Type B pancreatic cell (in vitro differentiated cells): ENCODE measurements at regions not wholly inside any gene's neighbourhood (a gene's known extent, or its start where the extent isn't known, plus 50 kb on each side); places are given as distances from the start of the nearest gene placed in this dataset.

Source experiments
- DNase-seq: peaks from one replicate; pipeline ENCODE4 v3.0.0; 2021; ENCODE audit warnings: mixed read lengths; ENCODE audit not compliant: unreplicated experiment; ENCODE audit errors: extremely low spot score
- H3K27ac Mint-ChIP-seq: 2 replicates; pipeline ENCODE4 v1.8.0; 2021; ENCODE audit warnings: mild to moderate bottlenecking, mixed read lengths
- H3K27me3 Mint-ChIP-seq: 2 replicates; pipeline ENCODE4 v1.8.0; 2021; ENCODE audit warnings: mixed read lengths
- H3K36me3 Mint-ChIP-seq: 2 replicates; pipeline ENCODE4 v1.8.0; 2021; ENCODE audit warnings: mixed read lengths
- H3K4me1 Mint-ChIP-seq: one replicate; pipeline ENCODE4 v1.8.0; 2021; ENCODE audit warnings: mixed read lengths; ENCODE audit not compliant: unreplicated experiment
- H3K4me3 Mint-ChIP-seq: 2 replicates; pipeline ENCODE4 v1.8.0; 2021; ENCODE audit warnings: mild to moderate bottlenecking, mixed read lengths
- H3K9me3 Mint-ChIP-seq: 2 replicates; pipeline ENCODE4 v1.8.0; 2021; ENCODE audit warnings: mixed read lengths
- TF ChIP-seq, protein P1 (sequence below): fragments of 200-600 bp; sonication (generic); conservative IDR thresholded peaks from 2 replicates; pipeline ENCODE4 v1.5.0; 2021; ENCODE audit warnings: antibody characterized with exemption, mild to moderate bottlenecking

DNA sequence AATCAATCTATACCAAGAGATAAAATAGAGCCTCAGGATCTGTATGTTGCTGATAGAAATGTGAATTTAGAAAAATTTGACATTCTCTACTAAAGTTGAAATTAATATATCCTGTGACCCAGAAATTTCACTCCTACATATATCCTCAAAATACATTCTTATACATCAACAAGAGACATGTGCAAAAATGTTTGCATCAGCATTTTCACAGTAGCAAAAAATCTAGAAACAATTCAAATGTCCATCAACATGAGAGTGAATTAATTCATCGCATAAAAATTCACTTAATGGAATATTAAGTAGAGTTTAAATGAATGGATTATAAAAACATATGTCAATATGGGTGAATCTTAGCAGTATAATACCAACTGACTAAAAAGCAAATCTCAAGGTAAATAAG, 80.8 kb downstream of the GPR65 start:
- Mint-ChIP-seq H3K27ac (no peak overlapping the region), H3K36me3 (no peaks in the 10 kb centered on the region), H3K4me3 (no peak overlapping the region), H3K27me3 (peaks cover 4% of the 10 kb centered on the region), H3K4me1 (no peaks in the 10 kb centered on the region), H3K9me3 (no peaks in the 10 kb centered on the region)
- TF ChIP-seq, protein P1, sequence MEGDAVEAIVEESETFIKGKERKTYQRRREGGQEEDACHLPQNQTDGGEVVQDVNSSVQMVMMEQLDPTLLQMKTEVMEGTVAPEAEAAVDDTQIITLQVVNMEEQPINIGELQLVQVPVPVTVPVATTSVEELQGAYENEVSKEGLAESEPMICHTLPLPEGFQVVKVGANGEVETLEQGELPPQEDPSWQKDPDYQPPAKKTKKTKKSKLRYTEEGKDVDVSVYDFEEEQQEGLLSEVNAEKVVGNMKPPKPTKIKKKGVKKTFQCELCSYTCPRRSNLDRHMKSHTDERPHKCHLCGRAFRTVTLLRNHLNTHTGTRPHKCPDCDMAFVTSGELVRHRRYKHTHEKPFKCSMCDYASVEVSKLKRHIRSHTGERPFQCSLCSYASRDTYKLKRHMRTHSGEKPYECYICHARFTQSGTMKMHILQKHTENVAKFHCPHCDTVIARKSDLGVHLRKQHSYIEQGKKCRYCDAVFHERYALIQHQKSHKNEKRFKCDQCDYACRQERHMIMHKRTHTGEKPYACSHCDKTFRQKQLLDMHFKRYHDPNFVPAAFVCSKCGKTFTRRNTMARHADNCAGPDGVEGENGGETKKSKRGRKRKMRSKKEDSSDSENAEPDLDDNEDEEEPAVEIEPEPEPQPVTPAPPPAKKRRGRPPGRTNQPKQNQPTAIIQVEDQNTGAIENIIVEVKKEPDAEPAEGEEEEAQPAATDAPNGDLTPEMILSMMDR: no peak
- DNase-seq: no peak

DNA sequence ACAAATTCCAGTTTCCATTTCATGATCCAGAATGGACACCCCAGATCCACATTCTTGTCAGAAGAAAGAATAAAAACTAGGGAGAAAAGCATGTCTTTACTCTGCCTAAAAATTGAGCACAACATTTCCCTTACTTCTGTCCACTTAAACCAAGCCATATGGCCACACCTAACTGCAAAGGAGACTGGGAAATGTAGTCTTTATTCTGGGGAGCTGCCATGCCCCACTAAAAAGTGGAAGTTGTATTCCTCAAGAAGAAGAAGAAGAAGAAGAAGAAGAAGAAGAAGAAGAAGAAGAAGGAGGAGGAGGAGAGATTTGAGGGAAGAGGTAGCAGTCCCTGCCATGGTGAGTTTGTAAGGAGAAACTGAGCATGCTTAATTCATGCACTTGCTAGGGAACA, 84.5 kb downstream of the GPR65 start:
- Mint-ChIP-seq H3K27ac (no peak overlapping the region), H3K4me1 (no peaks in the 10 kb centered on the region), H3K4me3 (no peak overlapping the region), H3K36me3 (no peaks in the 10 kb centered on the region), H3K9me3 (no peaks in the 10 kb centered on the region), H3K27me3 (peaks cover 4% of the 10 kb centered on the region)
- TF ChIP-seq, protein P1: no peak
- no peak for DNase-seq

DNA sequence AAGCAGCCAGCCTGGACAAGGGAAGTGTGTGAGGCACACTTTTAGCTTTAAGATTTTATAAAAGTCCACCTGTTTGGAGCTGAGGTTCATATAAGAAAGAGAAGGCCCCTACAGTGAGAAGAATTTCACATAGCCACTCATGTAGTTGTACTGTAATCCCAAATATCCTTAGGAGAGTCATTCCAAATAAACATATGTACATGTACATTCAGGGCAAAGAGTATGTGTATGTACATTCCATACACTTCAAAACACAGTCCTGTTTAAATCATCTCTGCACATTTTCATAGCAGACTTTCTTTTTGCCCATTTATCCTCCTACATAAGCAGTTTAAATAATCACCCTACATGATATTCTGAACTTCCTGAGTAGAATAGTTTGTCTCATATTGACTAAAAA, 87.6 kb downstream of the GPR65 start:
- DNase-seq: no peak
- Mint-ChIP-seq H3K36me3 (no peaks in the 10 kb centered on the region), H3K4me1 (no peaks in the 10 kb centered on the region), H3K4me3 (no peak overlapping the region), H3K9me3 (no peaks in the 10 kb centered on the region), H3K27me3 (no peaks in the 10 kb centered on the region), H3K27ac (no peak overlapping the region)
- TF ChIP-seq, protein P1: no peak

DNA sequence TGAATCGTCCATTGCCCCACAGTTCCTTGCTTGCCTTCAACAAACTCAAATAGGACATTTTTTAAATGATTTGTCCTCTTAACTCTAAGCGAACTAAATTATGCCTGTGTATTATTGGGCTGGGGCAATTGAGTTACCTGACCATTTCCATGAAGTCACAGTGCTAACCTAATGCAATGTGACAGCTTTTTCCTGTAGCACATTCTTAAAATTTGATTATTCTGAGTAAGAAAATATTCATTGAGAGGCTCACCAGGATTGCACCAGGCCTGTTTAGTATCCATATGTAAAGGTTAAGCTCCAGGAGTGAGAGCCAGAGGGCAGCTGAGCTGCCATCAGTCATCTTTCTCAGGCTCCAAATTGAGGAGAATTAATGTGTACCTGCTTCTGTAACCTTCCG, 90.9 kb downstream of the GPR65 start:
- Mint-ChIP-seq H3K4me1 (no peaks in the 10 kb centered on the region), H3K36me3 (no peaks in the 10 kb centered on the region), H3K27me3 (no peaks in the 10 kb centered on the region), H3K9me3 (no peaks in the 10 kb centered on the region), H3K4me3 (no peak overlapping the region), H3K27ac (no peak overlapping the region)
- TF ChIP-seq, protein P1: no peak
- DNase-seq: no peak

DNA sequence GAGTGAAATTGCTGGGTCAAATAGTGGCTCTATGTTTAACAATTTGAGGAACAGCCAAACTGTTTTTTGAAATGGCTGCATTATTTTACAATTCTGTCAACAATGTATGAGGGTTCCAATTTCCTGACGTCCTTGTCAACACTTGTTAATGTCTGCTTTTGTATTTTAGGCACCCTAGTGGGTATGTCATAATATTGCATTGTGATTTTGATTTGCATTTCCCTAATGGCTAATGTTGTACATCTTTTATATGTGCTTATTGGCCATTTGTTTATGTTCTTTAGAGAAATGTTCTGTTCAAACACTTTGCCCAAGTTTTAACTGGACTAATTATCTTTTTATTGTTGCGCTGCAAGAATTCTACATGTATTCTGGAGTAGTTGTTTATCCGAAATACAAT, 93.2 kb downstream of the GPR65 start:
- TF ChIP-seq, protein P1: no peak
- no peaks in the 10 kb centered on the region for H3K9me3 Mint-ChIP-seq
- H3K36me3 Mint-ChIP-seq: no peaks in the 10 kb centered on the region
- DNase-seq: no peak
- H3K4me1 Mint-ChIP-seq: no peaks in the 10 kb centered on the region
- no peak overlapping the region for H3K27ac Mint-ChIP-seq
- no peaks in the 10 kb centered on the region for H3K27me3 Mint-ChIP-seq
- no peak overlapping the region for H3K4me3 Mint-ChIP-seq

DNA sequence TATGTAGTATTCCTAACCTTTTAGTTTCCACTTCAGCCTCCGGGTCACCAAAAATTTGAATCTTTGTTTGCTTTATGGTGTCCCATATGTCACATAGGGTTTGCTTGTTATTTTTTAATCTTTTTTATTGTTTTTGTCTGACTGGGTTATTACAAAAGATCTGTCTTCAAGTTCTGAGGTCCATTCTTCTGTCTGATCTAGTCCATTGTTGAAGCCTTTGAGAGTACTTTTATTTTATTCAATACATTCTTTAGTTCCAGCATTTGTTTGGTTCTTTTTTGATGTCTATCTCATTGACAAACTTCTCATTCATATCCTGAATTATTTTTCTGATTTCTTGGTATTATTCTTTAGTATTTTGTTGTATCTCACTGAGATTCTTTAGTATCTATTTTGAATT, 99.8 kb downstream of the GPR65 start:
- H3K36me3 Mint-ChIP-seq: no peaks in the 10 kb centered on the region
- H3K4me1 Mint-ChIP-seq: no peaks in the 10 kb centered on the region
- peaks cover 5% of the 10 kb centered on the region for H3K9me3 Mint-ChIP-seq
- H3K4me3 Mint-ChIP-seq: no peak overlapping the region
- H3K27me3 Mint-ChIP-seq: no peaks in the 10 kb centered on the region
- DNase-seq: no peak
- TF ChIP-seq, protein P1: no peak
- no peak overlapping the region for H3K27ac Mint-ChIP-seq
